T-helper 17 cell (primary cell): ENCODE measurements at regions not wholly inside any gene's neighbourhood (a gene's known extent, or its start where the extent isn't known, plus 50 kb on each side); places are given as distances from the start of the nearest gene placed in this dataset.

Source experiments
- ATAC-seq: fragments of 150-1000 bp; cut with Tn5 transposase; 2 replicates; pipeline ENCODE4 v1.10.0; 2021; ENCODE audit warnings: mild to moderate bottlenecking, moderate library complexity
- DNase-seq, 3 donors: peaks; one replicate each; pipeline versions ENCODE4 v3.0.0 to v3.0.0-alpha.2; 2020 to 2021
- H3K9me3 ChIP-seq: one replicate; pipeline ENCODE4 v1.7.0; 2013; ENCODE audit warnings: low read length, mild to moderate bottlenecking; ENCODE audit not compliant: control insufficient read depth, poor library complexity, severe bottlenecking
- H3K27ac Mint-ChIP-seq: one replicate; pipeline ENCODE4 v1.8.0; 2022; ENCODE audit warnings: mild to moderate bottlenecking, moderate library complexity, mixed read lengths
- H3K27me3 Mint-ChIP-seq: one replicate; pipeline ENCODE4 v1.8.0; 2022; ENCODE audit warnings: mixed read lengths
- H3K36me3 Mint-ChIP-seq: one replicate; pipeline ENCODE4 v1.8.0; 2022; ENCODE audit warnings: low read depth, mixed read lengths
- H3K4me1 Mint-ChIP-seq: one replicate; pipeline ENCODE4 v1.8.0; 2022; ENCODE audit warnings: mild to moderate bottlenecking, mixed read lengths
- H3K4me3 Mint-ChIP-seq: one replicate; pipeline ENCODE4 v1.8.0; 2022; ENCODE audit warnings: mild to moderate bottlenecking, moderate library complexity, mixed read lengths

DNA sequence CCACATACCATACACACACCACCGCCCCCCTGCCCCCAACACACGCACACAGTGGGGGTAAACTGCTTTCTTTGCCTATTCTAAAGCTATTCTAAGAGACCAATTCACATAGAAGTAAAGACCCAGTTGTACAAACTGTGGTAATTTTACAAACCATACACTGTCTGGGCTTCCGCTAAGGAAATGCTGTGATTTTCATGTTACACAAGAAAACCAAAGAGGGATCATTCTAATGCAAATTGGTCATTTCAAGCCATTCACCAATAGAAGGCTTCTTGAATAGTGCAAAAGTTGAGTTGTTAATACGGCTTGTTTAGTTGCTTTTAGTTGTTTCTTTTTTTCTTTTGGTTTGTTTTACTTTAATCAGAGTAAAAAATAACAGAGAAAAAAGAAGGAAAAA, 202.8 kb downstream of the EFNB2 start:
- Mint-ChIP-seq H3K4me1 (no peaks in the 10 kb centered on the region), H3K36me3 (no peaks in the 10 kb centered on the region), H3K27ac (no peak overlapping the region), H3K4me3 (no peak overlapping the region), H3K27me3 (peaks cover 20% of the 10 kb centered on the region)
- DNase-seq: no peak
- ATAC-seq: no peak
- H3K9me3 ChIP-seq: no peaks in the 10 kb centered on the region

DNA sequence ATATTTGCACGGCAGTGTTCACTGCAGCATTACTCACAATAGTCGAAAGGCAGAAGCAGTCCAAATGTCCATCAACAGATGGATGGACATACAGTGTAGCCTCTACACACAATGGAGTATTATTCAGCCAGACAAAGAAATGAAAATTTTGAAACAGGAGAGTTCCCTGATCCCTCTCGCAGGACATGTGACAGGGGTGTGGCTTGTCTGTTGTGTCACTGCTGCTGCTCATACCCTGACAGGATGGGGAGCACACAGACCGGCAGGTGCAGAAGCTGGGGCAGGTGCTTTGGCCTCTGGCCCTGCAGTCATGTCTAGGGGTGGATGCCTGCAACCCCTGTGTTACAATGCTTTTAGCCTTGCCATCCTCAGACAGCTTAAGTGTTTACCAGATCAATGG, 204.3 kb downstream of the EFNB2 start:
- H3K27me3 Mint-ChIP-seq: peaks cover 20% of the 10 kb centered on the region
- H3K9me3 ChIP-seq: no peaks in the 10 kb centered on the region
- no peaks in the 10 kb centered on the region for H3K4me1 Mint-ChIP-seq
- no peak for DNase-seq
- H3K4me3 Mint-ChIP-seq: no peak overlapping the region
- H3K27ac Mint-ChIP-seq: no peak overlapping the region
- no peaks in the 10 kb centered on the region for H3K36me3 Mint-ChIP-seq
- no peak for ATAC-seq

DNA sequence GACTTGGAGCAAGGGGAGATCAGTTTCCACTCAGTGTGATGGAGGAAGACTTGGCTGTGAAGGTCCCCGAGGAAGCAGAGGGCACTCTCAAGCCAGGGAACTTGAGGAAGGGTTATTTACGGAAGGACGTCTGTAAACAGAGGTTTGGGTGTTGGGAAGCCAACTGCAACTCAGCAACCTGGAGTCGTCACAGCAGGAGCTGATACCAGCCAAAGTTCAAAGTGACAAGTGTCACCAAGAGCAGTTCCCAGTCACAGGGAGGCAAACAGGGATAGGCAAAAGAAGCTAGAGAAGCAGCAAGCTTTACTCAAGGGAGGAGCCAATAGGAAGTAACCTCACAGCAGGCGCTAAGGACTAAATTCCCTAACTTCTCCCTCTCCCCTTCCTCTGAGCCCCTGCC, 205.5 kb downstream of the EFNB2 start:
- H3K9me3 ChIP-seq: no peaks in the 10 kb centered on the region
- H3K4me1 Mint-ChIP-seq: no peaks in the 10 kb centered on the region
- H3K27ac Mint-ChIP-seq: no peak overlapping the region
- no peak for ATAC-seq
- DNase-seq: no peak
- H3K4me3 Mint-ChIP-seq: no peak overlapping the region
- no peaks in the 10 kb centered on the region for H3K36me3 Mint-ChIP-seq
- peaks cover 20% of the 10 kb centered on the region for H3K27me3 Mint-ChIP-seq

DNA sequence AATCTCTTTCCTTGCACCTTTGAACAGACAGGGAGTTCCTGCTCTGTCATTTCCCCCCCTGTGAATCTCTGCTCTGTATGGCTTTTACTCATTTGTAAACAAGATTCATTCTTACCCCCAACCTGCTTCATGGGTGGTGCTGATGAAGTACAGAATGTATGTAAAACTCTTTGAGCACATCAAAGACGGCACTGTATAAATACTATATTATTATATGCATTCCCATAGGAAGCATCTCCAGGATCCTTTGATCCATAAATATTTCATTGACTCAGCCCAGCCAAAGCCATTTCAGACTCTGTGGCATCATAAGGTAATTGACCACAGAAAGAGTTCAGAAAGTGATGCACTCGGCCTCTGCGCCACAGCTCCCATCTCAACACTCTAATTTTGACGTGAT, 208.7 kb downstream of the EFNB2 start:
- ATAC-seq (no peak), DNase-seq (no peak)
- Mint-ChIP-seq H3K36me3 (no peaks in the 10 kb centered on the region), H3K27ac (no peak overlapping the region), H3K4me1 (no peaks in the 10 kb centered on the region), H3K27me3 (peaks cover 13% of the 10 kb centered on the region), H3K4me3 (no peak overlapping the region)
- H3K9me3 ChIP-seq: no peaks in the 10 kb centered on the region

- Mint-ChIP-seq H3K27ac (no peak overlapping the region), H3K4me1 (no peaks in the 10 kb centered on the region), H3K27me3 (peaks cover 9% of the 10 kb centered on the region), H3K36me3 (no peaks in the 10 kb centered on the region), H3K4me3 (no peak overlapping the region)
- ATAC-seq (no peak), DNase-seq (no peak)
- no peaks in the 10 kb centered on the region for H3K9me3 ChIP-seq
Observed at GRCh38 chr13:106324444-106324843, 211.0 kb downstream of the EFNB2 start.

DNA sequence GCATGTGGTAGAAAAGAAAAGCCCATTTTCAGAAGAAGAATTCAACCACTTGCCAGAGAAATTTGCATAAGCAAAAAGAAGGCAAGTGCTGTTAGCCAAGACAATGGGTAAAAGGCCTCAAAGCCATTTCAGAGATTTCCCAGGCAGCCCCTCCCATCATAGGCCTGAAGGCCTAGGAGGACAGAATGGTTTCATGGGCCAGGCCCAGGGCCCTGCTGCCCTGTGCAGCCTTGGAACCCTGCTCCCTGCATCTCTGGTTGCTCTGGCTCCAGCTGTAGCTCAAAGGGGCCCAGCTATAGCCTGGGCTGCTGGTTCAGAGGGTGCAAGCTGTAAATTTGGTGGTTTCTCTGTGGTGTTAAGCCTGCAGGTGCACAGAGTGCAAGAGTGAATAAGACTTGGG, 212.8 kb downstream of the EFNB2 start:
- Mint-ChIP-seq H3K4me3 (no peak overlapping the region), H3K4me1 (no peaks in the 10 kb centered on the region), H3K27ac (no peak overlapping the region), H3K36me3 (no peaks in the 10 kb centered on the region), H3K27me3 (no peaks in the 10 kb centered on the region)
- no peaks in the 10 kb centered on the region for H3K9me3 ChIP-seq
- ATAC-seq (no peak), DNase-seq (no peak)

DNA sequence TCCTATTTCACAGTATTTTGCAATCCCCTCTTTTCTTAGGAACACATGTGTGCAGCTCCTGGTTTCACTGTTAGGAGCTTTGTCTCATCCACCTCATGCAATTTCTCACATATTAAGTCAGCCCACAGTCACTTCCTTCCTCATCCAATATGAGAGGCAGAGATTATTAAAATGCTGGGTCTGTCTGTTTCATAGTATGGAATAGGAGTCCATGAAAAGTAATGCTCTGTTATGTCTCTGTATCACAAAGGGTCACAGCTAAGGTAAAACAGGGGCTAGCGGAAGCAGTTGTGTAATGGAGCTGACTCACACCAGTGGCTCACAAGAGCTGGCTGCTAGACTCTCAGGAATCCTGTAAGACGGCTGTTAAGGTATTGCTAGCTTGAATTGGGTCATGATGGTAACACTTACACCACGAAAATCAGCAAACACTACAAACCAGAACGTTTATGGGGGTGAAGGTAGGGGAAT, 216.5 kb downstream of the EFNB2 start:
- H3K27ac Mint-ChIP-seq: no peak overlapping the region
- H3K4me1 Mint-ChIP-seq: no peaks in the 10 kb centered on the region
- H3K4me3 Mint-ChIP-seq: no peak overlapping the region
- H3K36me3 Mint-ChIP-seq: no peaks in the 10 kb centered on the region
- H3K27me3 Mint-ChIP-seq: no peaks in the 10 kb centered on the region
- H3K9me3 ChIP-seq: no peaks in the 10 kb centered on the region
- ATAC-seq (no peak), DNase-seq (no peak)

- no peak for ATAC-seq
Observed at GRCh38 chr13:106314417-106314816, 221.0 kb downstream of the EFNB2 start.

DNA sequence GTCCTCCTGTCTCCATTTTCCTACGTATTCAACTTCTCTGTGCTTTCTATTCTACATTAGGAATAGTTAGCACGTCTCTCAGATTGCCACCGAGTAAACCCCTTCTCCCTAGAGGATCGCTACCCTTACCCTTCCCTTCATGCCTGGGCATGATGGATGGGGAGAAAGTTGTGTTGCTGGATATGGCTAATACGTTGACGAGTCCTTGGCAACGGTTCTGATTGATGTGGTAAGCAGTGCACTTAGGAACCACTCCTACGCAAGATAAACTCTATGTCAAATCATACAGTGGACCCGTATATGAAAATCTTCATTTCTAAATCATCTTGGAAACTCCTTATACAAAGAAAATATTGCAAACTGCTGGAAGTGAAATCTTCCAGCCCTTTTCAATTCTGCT, 224.5 kb downstream of the EFNB2 start:
- Mint-ChIP-seq H3K27ac (no peak overlapping the region), H3K4me1 (no peaks in the 10 kb centered on the region), H3K36me3 (no peaks in the 10 kb centered on the region), H3K27me3 (no peaks in the 10 kb centered on the region), H3K4me3 (no peak overlapping the region)
- ATAC-seq (no peak), DNase-seq (no peak)
- H3K9me3 ChIP-seq: no peaks in the 10 kb centered on the region

More at GRCh38 chr13:106314417-106314816, 221.0 kb downstream of the EFNB2 start:
- Mint-ChIP-seq H3K4me3 (no peak overlapping the region), H3K36me3 (no peaks in the 10 kb centered on the region), H3K27ac (no peak overlapping the region), H3K4me1 (no peaks in the 10 kb centered on the region), H3K27me3 (no peaks in the 10 kb centered on the region)
- no peak for DNase-seq
- H3K9me3 ChIP-seq: no peaks in the 10 kb centered on the region

DNA sequence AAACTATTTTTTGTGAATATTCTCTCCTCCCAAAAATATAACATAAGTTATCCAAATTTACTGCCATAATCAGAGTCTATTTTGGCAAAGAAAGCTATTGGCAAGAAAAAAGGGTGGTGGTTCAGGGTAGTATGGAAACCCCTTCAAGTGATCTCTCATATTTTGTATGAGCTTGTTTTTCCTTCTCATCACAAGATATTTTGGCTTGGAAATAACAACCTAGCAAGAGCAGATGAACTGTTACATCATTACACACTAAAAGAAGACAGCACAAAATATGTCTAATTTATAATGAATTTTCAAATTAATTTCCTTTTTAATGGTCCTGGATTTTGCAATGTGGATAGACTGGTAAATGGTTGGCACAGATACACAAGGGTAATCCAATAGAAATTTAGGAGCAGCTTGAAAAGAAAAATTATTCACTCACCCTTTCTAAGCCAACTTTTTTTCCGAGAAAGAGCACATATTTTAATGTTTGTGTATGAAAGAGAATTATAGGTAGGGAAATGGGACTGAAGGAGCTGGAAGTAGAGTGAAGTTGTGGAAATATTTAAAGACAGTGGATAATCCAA, 225.1 kb downstream of the EFNB2 start:
- DNase-seq: no peak
- no peak for ATAC-seq
- H3K9me3 ChIP-seq: no peaks in the 10 kb centered on the region
- Mint-ChIP-seq H3K4me3 (no peak overlapping the region), H3K27me3 (no peaks in the 10 kb centered on the region), H3K36me3 (no peaks in the 10 kb centered on the region), H3K4me1 (no peaks in the 10 kb centered on the region), H3K27ac (no peak overlapping the region)

- no peaks in the 10 kb centered on the region for H3K4me1 Mint-ChIP-seq
- no peak overlapping the region for H3K4me3 Mint-ChIP-seq
- DNase-seq: no peak
- H3K9me3 ChIP-seq: no peaks in the 10 kb centered on the region
- no peak for ATAC-seq
- no peak overlapping the region for H3K27ac Mint-ChIP-seq
- H3K36me3 Mint-ChIP-seq: no peaks in the 10 kb centered on the region
- no peaks in the 10 kb centered on the region for H3K27me3 Mint-ChIP-seq
Observed at GRCh38 chr13:106306748-106307277, 228.6 kb downstream of the EFNB2 start.

GRCh38 chr13:106302843-106303242, 232.6 kb downstream of the EFNB2 start:
- ATAC-seq (no peak), DNase-seq (no peak)
- H3K36me3 Mint-ChIP-seq: no peaks in the 10 kb centered on the region
- H3K4me3 Mint-ChIP-seq: no peak overlapping the region
- H3K4me1 Mint-ChIP-seq: no peaks in the 10 kb centered on the region
- H3K27ac Mint-ChIP-seq: no peak overlapping the region
- H3K9me3 ChIP-seq: no peaks in the 10 kb centered on the region
- H3K27me3 Mint-ChIP-seq: peaks cover 13% of the 10 kb centered on the region

- no peak for DNase-seq
- no peaks in the 10 kb centered on the region for H3K36me3 Mint-ChIP-seq
- no peaks in the 10 kb centered on the region for H3K9me3 ChIP-seq
- no peak for ATAC-seq
- peaks cover 13% of the 10 kb centered on the region for H3K27me3 Mint-ChIP-seq
- no peak overlapping the region for H3K4me3 Mint-ChIP-seq
- no peak overlapping the region for H3K27ac Mint-ChIP-seq
- H3K4me1 Mint-ChIP-seq: no peaks in the 10 kb centered on the region
Observed at GRCh38 chr13:106302011-106302410, 233.5 kb downstream of the EFNB2 start.

GRCh38 chr13:106299621-106300020, 235.8 kb downstream of the EFNB2 start:
- peaks cover 23% of the 10 kb centered on the region for H3K27me3 Mint-ChIP-seq
- H3K27ac Mint-ChIP-seq: no peak overlapping the region
- ATAC-seq (no peak), DNase-seq (no peak)
- H3K4me1 Mint-ChIP-seq: no peaks in the 10 kb centered on the region
- no peaks in the 10 kb centered on the region for H3K9me3 ChIP-seq
- H3K4me3 Mint-ChIP-seq: no peak overlapping the region
- no peaks in the 10 kb centered on the region for H3K36me3 Mint-ChIP-seq
